Small intestine (tissue), 7 donors: ENCODE measurements at regions not wholly inside any gene's neighbourhood (a gene's known extent, or its start where the extent isn't known, plus 50 kb on each side); places are given as distances from the start of the nearest gene placed in this dataset.

ENCODE experiments used
- DNase-seq, 2 donors: peaks; one replicate each; pipeline versions ENCODE4 v3.0.0 to v3.0.0-alpha.2; 2013
- FAIRE-seq: peaks from 2 replicates; lab custom pipeline; 2012; peaks lifted over from hg19 to GRCh38; lab: Jason Lieb, UNC
- H3K27ac ChIP-seq, 3 donors: one replicate each; pipeline ENCODE4 v1.5.1; 2013; ENCODE audit warnings: low read length in 2 of 3, mild to moderate bottlenecking in 2 of 3, control low read depth in 1 of 3, inconsistent platforms in 1 of 3, low read depth in 1 of 3, moderate library complexity in 1 of 3
- H3K27me3 ChIP-seq, 3 donors: one replicate each; pipeline ENCODE4 v1.6.1; 2013; ENCODE audit warnings: low read length in 3 of 3, inconsistent platforms in 1 of 3; ENCODE audit not compliant: control insufficient read depth in 3 of 3, insufficient read depth in 3 of 3
- H3K36me3 ChIP-seq, 3 donors: one replicate each; pipeline ENCODE4 v1.6.1; 2013; ENCODE audit warnings: low read length in 3 of 3, inconsistent platforms in 1 of 3, low read depth in 1 of 3, mild to moderate bottlenecking in 1 of 3, moderate library complexity in 1 of 3; ENCODE audit not compliant: control insufficient read depth in 3 of 3, insufficient read depth in 2 of 3
- H3K4me1 ChIP-seq, 3 donors: one replicate each; pipeline ENCODE4 v1.6.1; 2013; ENCODE audit warnings: low read length in 2 of 3, inconsistent platforms in 1 of 3, low read depth in 1 of 3, mild to moderate bottlenecking in 1 of 3, moderate library complexity in 1 of 3; ENCODE audit not compliant: control insufficient read depth in 3 of 3, insufficient read depth in 2 of 3
- H3K4me3 ChIP-seq, 3 donors: one replicate each; pipeline ENCODE4 v1.5.1; 2013; ENCODE audit warnings: low read length in 3 of 3, control low read depth in 1 of 3, inconsistent platforms in 1 of 3, low read depth in 1 of 3, mild to moderate bottlenecking in 1 of 3, moderate library complexity in 1 of 3
- H3K9me3 ChIP-seq, 2 donors: one replicate each; pipeline ENCODE4 v1.6.1; 2013; ENCODE audit warnings: low read depth in 1 of 2, low read length in 1 of 2; ENCODE audit not compliant: control insufficient read depth in 2 of 2, insufficient read depth in 1 of 2
- WGBS, 3 donors: extraction: QIAGEN DNeasy Blood & Tissue Kit; methylation state at CpG; one replicate each; pipeline ENCODE4 v1.1.7; 2013; 5-methylcytosine and 5-hydroxymethylcytosine counted together
- donor health status: healthy with polysubstance abuse.
- donor health status: control.
- donor health status: control.
- donor health status: Bipolar disorder and iron deficiency.
- donor health status: healthy.

DNA sequence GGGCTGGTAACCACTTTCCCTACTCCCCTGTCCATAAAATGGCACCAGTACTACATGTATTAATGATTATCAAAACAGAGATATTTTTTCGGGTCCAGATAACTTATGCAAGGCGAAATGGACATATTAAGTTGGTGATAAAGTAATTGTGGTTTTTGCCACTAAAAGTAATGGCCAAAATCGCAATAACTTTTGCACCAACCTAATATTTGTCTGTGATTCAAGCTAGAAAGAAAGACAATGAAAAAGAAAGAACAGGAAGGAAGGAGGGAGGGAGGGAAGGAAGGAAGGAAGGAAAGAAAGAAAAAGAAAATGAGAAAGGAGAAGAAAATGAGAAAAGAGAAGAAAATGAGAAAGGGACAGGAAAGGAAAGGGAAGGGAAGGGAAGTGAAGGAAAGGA is 922.9 kb downstream of the TBC1D32 start:
- Histone ChIP-seq H3K27me3 (no peaks in the 10 kb centered on the region), H3K36me3 (no peaks in the 10 kb centered on the region), H3K4me3 (no peak overlapping the region), H3K9me3 (no peaks in the 10 kb centered on the region), H3K27ac (no peak overlapping the region), H3K4me1 (no peaks in the 10 kb centered on the region)
- 57 to 75% (median 62%) methylated on average over 3 of the region's 3 CpGs for WGBS, 3 donors
- no peak for DNase-seq
- no peak for FAIRE-seq

DNA sequence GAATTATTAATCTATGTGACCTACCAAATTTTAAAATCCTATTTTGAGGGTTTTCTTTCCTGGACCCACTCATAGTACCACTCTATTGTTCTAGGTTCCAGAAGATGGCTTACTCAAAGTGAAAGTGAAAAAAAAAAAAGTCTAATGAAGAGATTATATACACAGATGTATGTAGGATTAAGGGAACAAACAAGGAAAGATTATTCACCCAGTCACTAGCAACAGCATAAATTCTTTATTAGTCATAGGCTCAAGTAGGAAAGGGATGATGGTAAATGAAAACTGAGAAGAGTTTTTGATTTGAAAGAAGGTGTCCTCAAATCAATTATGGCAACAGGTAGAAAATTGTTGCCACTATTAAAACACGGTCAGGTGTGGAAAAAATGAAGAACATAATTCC is 923.7 kb downstream of the TBC1D32 start:
- no peaks in the 10 kb centered on the region for H3K36me3 ChIP-seq
- no peak overlapping the region for H3K27ac ChIP-seq
- no peaks in the 10 kb centered on the region for H3K9me3 ChIP-seq
- H3K27me3 ChIP-seq, result no peaks in the 10 kb centered on the region
- DNase-seq, result no peak
- FAIRE-seq, result no peak
- WGBS, 3 donors, result 83 to 96% (median 93%) methylated on average over 1 of the region's 1 CpG
- no peak overlapping the region for H3K4me3 ChIP-seq
- no peaks in the 10 kb centered on the region for H3K4me1 ChIP-seq

DNA sequence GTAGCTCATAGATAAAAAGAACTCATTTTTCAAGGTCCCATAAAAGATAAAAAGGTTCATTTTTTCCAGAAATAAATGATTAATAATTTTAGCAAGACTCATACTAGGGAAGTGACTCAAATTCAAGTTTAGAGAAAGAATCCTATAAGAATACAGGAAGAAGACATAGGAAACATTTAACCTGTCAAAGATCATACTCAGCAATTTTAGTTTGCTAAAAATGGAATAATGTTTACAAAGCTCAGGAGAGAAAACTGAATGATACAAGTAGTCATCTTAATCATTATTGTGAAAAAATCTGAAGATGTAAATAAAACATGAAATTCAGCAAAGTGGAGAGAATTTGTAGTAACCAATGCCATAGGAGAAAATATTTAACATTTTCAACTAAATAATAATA is 926.6 kb downstream of the TBC1D32 start:
- Histone ChIP-seq H3K4me3 (no peak overlapping the region), H3K27me3 (no peaks in the 10 kb centered on the region), H3K4me1 (no peaks in the 10 kb centered on the region), H3K9me3 (no peaks in the 10 kb centered on the region), H3K27ac (no peak overlapping the region), H3K36me3 (no peaks in the 10 kb centered on the region)
- DNase-seq (no peak), FAIRE-seq (no peak)

- Histone ChIP-seq H3K27me3 (no peaks in the 10 kb centered on the region), H3K36me3 (no peaks in the 10 kb centered on the region), H3K4me1 (no peaks in the 10 kb centered on the region), H3K9me3 (no peaks in the 10 kb centered on the region), H3K27ac (no peak overlapping the region), H3K4me3 (no peak overlapping the region)
- FAIRE-seq, result no peak
- DNase-seq, result no peak
- 61 to 71% (median 62%) methylated on average over 3 of the region's 3 CpGs for WGBS, 3 donors
Measured at GRCh38 chr6:120405947-120406346, 928.3 kb downstream of the TBC1D32 start.

DNA sequence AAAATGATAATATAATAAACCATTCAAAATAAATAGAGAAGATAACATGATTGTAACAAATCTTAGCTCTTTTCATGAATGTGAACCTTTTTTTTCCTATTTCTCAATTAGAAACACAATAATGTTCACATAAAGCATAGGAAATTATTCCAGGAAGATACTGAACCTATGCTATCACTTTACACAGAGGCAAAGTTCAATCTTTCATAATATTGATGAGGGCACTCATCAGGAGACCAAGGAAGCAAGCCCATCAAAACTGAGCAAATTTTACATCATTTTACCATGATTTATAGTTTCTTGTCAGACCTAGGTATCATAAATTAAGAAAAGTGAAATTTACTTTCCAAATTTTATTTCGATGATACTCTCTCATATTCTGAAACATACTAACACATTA is 938.5 kb downstream of the TBC1D32 start:
- Histone ChIP-seq H3K27me3 (no peaks in the 10 kb centered on the region), H3K27ac (no peak overlapping the region), H3K9me3 (no peaks in the 10 kb centered on the region), H3K4me1 (no peaks in the 10 kb centered on the region), H3K36me3 (no peaks in the 10 kb centered on the region), H3K4me3 (no peak overlapping the region)
- DNase-seq (no peak), FAIRE-seq (no peak)
- 70 to 81% (median 73%) methylated on average over 1 of the region's 1 CpG for WGBS, 3 donors

GRCh38 chr6:120395330-120395729 is 939.0 kb downstream of the TBC1D32 start:
- Histone ChIP-seq H3K36me3 (no peaks in the 10 kb centered on the region), H3K9me3 (no peaks in the 10 kb centered on the region), H3K27ac (no peak overlapping the region), H3K4me1 (no peaks in the 10 kb centered on the region), H3K27me3 (no peaks in the 10 kb centered on the region), H3K4me3 (no peak overlapping the region)
- WGBS, 3 donors, result 73 to 77% (median 75%) methylated on average over 1 of the region's 1 CpG
- DNase-seq (no peak), FAIRE-seq (no peak)

DNA sequence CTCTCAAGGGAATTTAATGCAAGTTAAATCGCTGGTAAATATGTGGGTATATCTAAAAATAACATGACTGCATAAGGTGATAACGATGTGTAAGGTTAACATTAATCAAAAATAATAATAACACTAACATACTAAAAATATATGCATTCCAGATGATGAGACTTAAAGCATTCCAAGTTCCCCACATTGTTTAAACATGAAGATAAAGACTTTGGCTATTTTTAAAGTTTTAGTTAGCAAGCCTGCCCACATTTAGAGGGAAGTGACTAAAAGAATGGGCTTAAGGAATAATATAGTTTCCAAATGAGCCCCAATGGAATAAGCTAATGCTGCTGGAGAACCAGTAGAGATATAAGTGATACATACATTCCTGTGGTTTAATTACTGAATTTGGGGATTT is 941.3 kb downstream of the TBC1D32 start:
- no peaks in the 10 kb centered on the region for H3K9me3 ChIP-seq
- no peaks in the 10 kb centered on the region for H3K36me3 ChIP-seq
- FAIRE-seq, result no peak
- no peak overlapping the region for H3K4me3 ChIP-seq
- H3K27me3 ChIP-seq, result no peaks in the 10 kb centered on the region
- no peak for DNase-seq
- no peak overlapping the region for H3K27ac ChIP-seq
- H3K4me1 ChIP-seq, result no peaks in the 10 kb centered on the region
- WGBS, 3 donors, result 45 to 53% (median 50%) methylated on average over 2 of the region's 2 CpGs

DNA sequence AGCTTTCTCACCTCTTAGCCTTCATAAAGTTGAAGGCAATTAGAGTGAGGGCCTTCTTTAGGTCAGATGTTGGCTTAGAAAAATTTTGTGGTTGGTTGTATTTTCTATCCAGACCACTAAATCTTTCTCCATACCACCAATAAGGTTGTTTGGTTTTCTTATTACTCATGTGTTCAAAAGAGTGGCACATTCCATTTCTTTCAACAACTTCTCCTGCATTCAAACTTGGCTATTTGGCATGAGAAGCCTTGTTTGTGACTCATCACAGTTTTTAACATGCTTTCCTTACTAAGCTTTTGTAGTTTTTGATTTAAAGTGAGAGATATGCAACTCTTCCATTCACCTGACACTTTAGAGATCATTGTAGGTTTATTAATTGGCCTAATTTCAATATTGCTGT is 949.6 kb downstream of the TBC1D32 start:
- H3K27ac ChIP-seq, result no peak overlapping the region
- no peaks in the 10 kb centered on the region for H3K9me3 ChIP-seq
- H3K4me3 ChIP-seq, result no peak overlapping the region
- no peak for FAIRE-seq
- no peaks in the 10 kb centered on the region for H3K27me3 ChIP-seq
- no peaks in the 10 kb centered on the region for H3K4me1 ChIP-seq
- DNase-seq, result no peak
- no peaks in the 10 kb centered on the region for H3K36me3 ChIP-seq

DNA sequence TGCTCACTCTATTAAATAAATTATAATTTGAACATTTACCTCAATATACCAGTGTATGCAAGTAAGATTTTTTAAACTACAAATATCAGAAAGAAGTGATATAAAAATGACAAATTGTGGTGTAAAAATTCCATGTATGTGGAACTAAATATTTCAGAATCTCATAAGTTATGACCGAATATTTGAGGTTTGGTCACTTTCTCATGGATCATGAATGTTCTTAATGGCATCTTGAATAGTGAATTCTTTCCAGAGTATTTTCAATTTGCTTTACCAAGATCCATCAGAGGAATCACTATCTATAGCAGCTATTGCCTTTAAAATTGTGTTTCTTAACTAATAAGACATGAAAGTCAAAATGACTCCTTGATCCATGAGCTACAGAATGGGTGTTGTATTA is 950.6 kb downstream of the TBC1D32 start:
- DNase-seq, result no peak
- no peak for FAIRE-seq
- 76 to 92% (median 90%) methylated on average over 1 of the region's 1 CpG for WGBS, 3 donors
- H3K9me3 ChIP-seq, result no peaks in the 10 kb centered on the region
- H3K27me3 ChIP-seq, result no peaks in the 10 kb centered on the region
- no peaks in the 10 kb centered on the region for H3K36me3 ChIP-seq
- H3K4me1 ChIP-seq, result no peaks in the 10 kb centered on the region
- no peak overlapping the region for H3K27ac ChIP-seq
- no peak overlapping the region for H3K4me3 ChIP-seq
